Skeletal muscle satellite cell (primary cell): ENCODE measurements at regions not wholly inside any gene's neighbourhood (a gene's known extent, or its start where the extent isn't known, plus 50 kb on each side); places are given as distances from the start of the nearest gene placed in this dataset.
"Not testable (repeated sequence)": the region's sequence is repeated elsewhere in the genome, so short reads cannot be mapped to it uniquely, and the experiment has no call there.

Source experiments
- H3K27me3 ChIP-seq: 2 replicates; pipeline ENCODE4 v1.7.0; 2013; ENCODE audit warnings: low read length; ENCODE audit not compliant: control insufficient read depth, insufficient read depth
- H3K36me3 ChIP-seq: 2 replicates; pipeline ENCODE4 v1.7.0; 2013; ENCODE audit warnings: mild to moderate bottlenecking, control low read depth, low read length; ENCODE audit not compliant: insufficient read depth
- H3K4me1 ChIP-seq: 2 replicates; pipeline ENCODE4 v1.7.0; 2013; ENCODE audit warnings: low read length; ENCODE audit not compliant: control insufficient read depth, insufficient read depth
- H3K4me2 ChIP-seq: 2 replicates; pipeline ENCODE4 v1.7.0; 2013; ENCODE audit warnings: mild to moderate bottlenecking, low read length
- H3K4me3 ChIP-seq: 2 replicates; pipeline ENCODE4 v1.7.0; 2013; ENCODE audit warnings: low read length
- H3K9ac ChIP-seq: 2 replicates; pipeline ENCODE4 v1.7.0; 2013; ENCODE audit warnings: mild to moderate bottlenecking, low read depth, low read length, moderate library complexity
- H3K9me3 ChIP-seq: replicated peaks from 2 replicates; pipeline ENCODE4 v1.7.0; 2013; ENCODE audit warnings: mild to moderate bottlenecking, control low read depth, low read length

GRCh38 chr17:71578446-71578845 lies 542.4 kb upstream of the SOX9 start:
- H3K4me2 ChIP-seq: no peak overlapping the region
- no peaks in the 10 kb centered on the region for H3K27me3 ChIP-seq
- no peaks in the 10 kb centered on the region for H3K9me3 ChIP-seq
- no peaks in the 10 kb centered on the region for H3K4me1 ChIP-seq
- H3K4me3 ChIP-seq: no peak overlapping the region
- H3K36me3 ChIP-seq: no peaks in the 10 kb centered on the region
- H3K9ac ChIP-seq: no peak overlapping the region

GRCh38 chr17:71580220-71580619 lies 540.6 kb upstream of the SOX9 start:
- Histone ChIP-seq H3K4me1 (no peaks in the 10 kb centered on the region), H3K9ac (no peak overlapping the region), H3K27me3 (no peaks in the 10 kb centered on the region), H3K4me3 (no peak overlapping the region), H3K4me2 (no peak overlapping the region), H3K36me3 (no peaks in the 10 kb centered on the region), H3K9me3 (no peaks in the 10 kb centered on the region)

- Histone ChIP-seq H3K4me1 (no peaks in the 10 kb centered on the region), H3K4me3 (no peak overlapping the region), H3K9me3 (no peaks in the 10 kb centered on the region), H3K9ac (no peak overlapping the region), H3K36me3 (no peaks in the 10 kb centered on the region), H3K27me3 (no peaks in the 10 kb centered on the region), H3K4me2 (no peak overlapping the region)
Observed at GRCh38 chr17:71585540-71585939, 535.3 kb upstream of the SOX9 start.

GRCh38 chr17:71592431-71592830 lies 528.4 kb upstream of the SOX9 start:
- Histone ChIP-seq H3K27me3 (no peaks in the 10 kb centered on the region), H3K9ac (no peak overlapping the region), H3K36me3 (no peaks in the 10 kb centered on the region), H3K4me2 (no peak overlapping the region), H3K9me3 (no peaks in the 10 kb centered on the region), H3K4me1 (no peaks in the 10 kb centered on the region), H3K4me3 (no peak overlapping the region)

GRCh38 chr17:71593078-71593477 lies 527.7 kb upstream of the SOX9 start:
- no peak overlapping the region for H3K4me3 ChIP-seq
- no peaks in the 10 kb centered on the region for H3K4me1 ChIP-seq
- no peaks in the 10 kb centered on the region for H3K36me3 ChIP-seq

GRCh38 chr17:71599583-71599982 lies 521.2 kb upstream of the SOX9 start:
- not testable (repeated sequence) for H3K4me2 ChIP-seq, H3K9ac ChIP-seq, H3K4me1 ChIP-seq, H3K9me3 ChIP-seq, H3K36me3 ChIP-seq, H3K27me3 ChIP-seq, H3K4me3 ChIP-seq

More at GRCh38 chr17:71593078-71593477, 527.7 kb upstream of the SOX9 start:
- Histone ChIP-seq H3K27me3 (no peaks in the 10 kb centered on the region), H3K9me3 (no peaks in the 10 kb centered on the region), H3K4me2 (no peak overlapping the region), H3K9ac (no peak overlapping the region)

GRCh38 chr17:71600137-71600789 lies 520.6 kb upstream of the SOX9 start:
- H3K4me3 ChIP-seq: no peak overlapping the region
- peak overlapping the region; percentile 2 for H3K9ac ChIP-seq
- no peaks in the 10 kb centered on the region for H3K36me3 ChIP-seq
- peak overlapping the region; percentile 45 for H3K4me2 ChIP-seq
- H3K4me1 ChIP-seq: no peaks in the 10 kb centered on the region
- no peaks in the 10 kb centered on the region for H3K9me3 ChIP-seq
- no peaks in the 10 kb centered on the region for H3K27me3 ChIP-seq

GRCh38 chr17:71601894-71602504 lies 518.8 kb upstream of the SOX9 start:
- H3K9ac ChIP-seq: no peak overlapping the region
- no peak overlapping the region for H3K4me3 ChIP-seq
- H3K9me3 ChIP-seq: no peaks in the 10 kb centered on the region
- no peaks in the 10 kb centered on the region for H3K4me1 ChIP-seq
- no peaks in the 10 kb centered on the region for H3K36me3 ChIP-seq
- H3K4me2 ChIP-seq: no peak overlapping the region
- no peaks in the 10 kb centered on the region for H3K27me3 ChIP-seq

- Histone ChIP-seq H3K9me3 (no peaks in the 10 kb centered on the region), H3K4me1 (no peaks in the 10 kb centered on the region), H3K9ac (no peak overlapping the region), H3K36me3 (no peaks in the 10 kb centered on the region), H3K4me2 (no peak overlapping the region), H3K27me3 (no peaks in the 10 kb centered on the region), H3K4me3 (no peak overlapping the region)
Observed at GRCh38 chr17:71613996-71614395, 506.8 kb upstream of the SOX9 start.

- H3K36me3 ChIP-seq: no peaks in the 10 kb centered on the region
- H3K9me3 ChIP-seq: no peaks in the 10 kb centered on the region
- no peak overlapping the region for H3K9ac ChIP-seq
- H3K4me2 ChIP-seq: no peak overlapping the region
- H3K4me1 ChIP-seq: no peaks in the 10 kb centered on the region
- H3K4me3 ChIP-seq: no peak overlapping the region
- no peaks in the 10 kb centered on the region for H3K27me3 ChIP-seq
Observed at GRCh38 chr17:71615820-71616219, 505.0 kb upstream of the SOX9 start.

- H3K36me3 ChIP-seq, H3K4me1 ChIP-seq, H3K27me3 ChIP-seq, H3K9ac ChIP-seq, H3K4me2 ChIP-seq, H3K9me3 ChIP-seq, H3K4me3 ChIP-seq: not testable (repeated sequence)
Observed at GRCh38 chr17:71617767-71618166, 503.1 kb upstream of the SOX9 start.

GRCh38 chr17:71625330-71625729 lies 495.5 kb upstream of the SOX9 start:
- Histone ChIP-seq H3K27me3 (no peaks in the 10 kb centered on the region), H3K4me3 (no peak overlapping the region), H3K4me2 (no peak overlapping the region), H3K9me3 (no peaks in the 10 kb centered on the region), H3K36me3 (no peaks in the 10 kb centered on the region), H3K9ac (no peak overlapping the region), H3K4me1 (no peaks in the 10 kb centered on the region)
